M059J (cell line): ENCODE measurements at regions not wholly inside any gene's neighbourhood (a gene's known extent, or its start where the extent isn't known, plus 50 kb on each side); places are given as distances from the start of the nearest gene placed in this dataset.
A peak's percentile ranks its signal among the peaks of the same experiment; 100 is the strongest.

Experiments used
- DNase-seq: peaks from one replicate; pipeline ENCODE4 v3.0.0-alpha.2; 2012; ENCODE audit warnings: low read depth

DNA sequence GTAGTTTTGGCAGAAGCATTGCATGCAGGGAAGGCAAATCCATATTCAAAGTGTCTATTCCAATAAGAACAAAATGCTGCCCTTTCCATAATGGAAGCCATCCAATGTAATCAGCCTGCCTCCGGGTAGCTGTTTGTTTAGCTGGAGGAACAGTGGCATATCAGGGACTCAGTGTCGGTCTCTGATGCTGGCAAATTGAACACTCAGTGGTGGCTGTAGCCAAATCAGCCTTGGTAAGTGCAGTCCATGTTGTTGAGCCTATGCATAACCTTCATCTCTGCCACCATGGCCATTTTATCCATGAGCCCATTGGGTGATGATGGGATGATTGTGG is 147.8 kb upstream of the MAX start:
- DNase-seq: no peak

DNA sequence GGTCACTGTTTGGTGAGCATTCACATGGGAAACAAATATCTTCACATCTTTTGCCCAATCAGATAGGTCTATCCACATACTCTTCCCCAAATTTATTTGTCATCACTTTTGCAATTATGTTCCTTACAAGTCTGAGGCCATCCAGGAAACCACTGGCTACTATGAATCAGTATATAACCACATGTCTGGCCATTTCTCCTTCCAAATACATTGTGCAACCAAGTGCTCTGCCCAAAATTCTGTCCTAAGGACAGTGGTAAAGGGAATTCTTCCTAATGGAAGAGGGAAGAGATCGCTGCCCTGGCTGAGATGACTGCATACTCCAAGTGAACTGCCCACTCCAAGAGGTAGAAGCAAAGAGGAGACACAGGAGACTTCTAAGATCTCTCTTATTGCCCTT is 148.9 kb upstream of the MAX start:
- DNase-seq: peak; percentile 90

DNA sequence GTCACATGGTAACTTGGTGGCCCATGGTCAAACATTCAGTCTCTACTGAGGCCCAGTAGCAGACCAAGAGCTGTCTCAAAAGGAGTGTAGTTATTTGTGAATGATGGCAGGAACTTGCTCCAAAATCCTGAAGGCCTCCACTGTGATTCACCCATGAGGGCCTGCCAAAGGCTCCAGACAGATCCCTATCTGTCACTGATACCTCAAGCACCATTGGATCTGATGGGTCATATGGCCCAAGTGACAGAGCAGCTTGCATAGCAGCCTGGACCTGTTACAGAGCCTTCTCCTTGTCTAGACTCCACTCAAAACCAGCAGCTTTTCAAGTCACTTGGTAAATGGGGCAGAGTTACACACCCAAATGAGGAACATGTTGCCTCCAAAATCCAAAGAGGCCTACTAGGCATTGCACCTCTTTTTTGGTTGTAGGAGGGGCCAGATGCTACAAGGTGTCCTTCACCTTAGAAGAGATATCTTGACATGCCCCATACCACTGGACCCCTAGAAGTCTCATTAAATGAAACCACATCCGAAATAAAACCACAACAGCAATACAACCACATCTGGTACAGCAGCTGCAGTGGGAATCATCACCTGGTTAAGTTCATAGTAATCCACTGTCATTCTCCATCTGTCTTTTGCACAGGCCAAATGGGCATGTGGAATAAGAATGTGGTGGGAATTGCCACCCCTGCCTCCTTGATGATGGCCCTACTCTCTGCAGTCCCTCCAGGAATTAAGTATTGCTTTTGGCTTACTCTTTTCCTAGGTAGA is 150.4 kb upstream of the MAX start:
- peak; percentile 69 for DNase-seq

DNA sequence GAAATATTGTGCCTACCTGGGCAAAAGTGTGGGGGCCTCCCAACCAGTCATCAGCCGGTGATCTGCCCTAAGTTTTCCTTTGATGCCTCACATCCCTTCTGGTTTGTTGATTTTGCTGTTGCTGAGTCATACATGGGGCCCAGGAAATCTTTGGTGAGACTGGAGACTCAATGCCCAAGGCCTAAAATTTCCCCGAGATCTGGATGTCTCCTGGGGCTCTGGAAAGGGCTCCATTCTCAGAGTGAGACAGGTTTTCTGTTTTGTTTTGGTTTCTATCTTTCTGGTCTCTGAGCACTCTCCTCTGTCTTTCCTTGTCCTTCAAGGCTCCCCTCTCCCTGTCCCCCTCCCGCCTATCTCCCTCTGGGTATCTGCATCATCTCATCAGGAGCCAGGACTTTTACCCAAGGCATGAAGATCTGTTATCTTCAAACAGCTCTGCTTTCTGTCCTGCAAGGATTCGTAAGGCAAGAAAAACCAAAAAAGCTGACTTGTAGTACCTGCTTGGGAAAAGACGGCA is 152.8 kb upstream of the MAX start:
- peak; percentile 94 for DNase-seq

DNA sequence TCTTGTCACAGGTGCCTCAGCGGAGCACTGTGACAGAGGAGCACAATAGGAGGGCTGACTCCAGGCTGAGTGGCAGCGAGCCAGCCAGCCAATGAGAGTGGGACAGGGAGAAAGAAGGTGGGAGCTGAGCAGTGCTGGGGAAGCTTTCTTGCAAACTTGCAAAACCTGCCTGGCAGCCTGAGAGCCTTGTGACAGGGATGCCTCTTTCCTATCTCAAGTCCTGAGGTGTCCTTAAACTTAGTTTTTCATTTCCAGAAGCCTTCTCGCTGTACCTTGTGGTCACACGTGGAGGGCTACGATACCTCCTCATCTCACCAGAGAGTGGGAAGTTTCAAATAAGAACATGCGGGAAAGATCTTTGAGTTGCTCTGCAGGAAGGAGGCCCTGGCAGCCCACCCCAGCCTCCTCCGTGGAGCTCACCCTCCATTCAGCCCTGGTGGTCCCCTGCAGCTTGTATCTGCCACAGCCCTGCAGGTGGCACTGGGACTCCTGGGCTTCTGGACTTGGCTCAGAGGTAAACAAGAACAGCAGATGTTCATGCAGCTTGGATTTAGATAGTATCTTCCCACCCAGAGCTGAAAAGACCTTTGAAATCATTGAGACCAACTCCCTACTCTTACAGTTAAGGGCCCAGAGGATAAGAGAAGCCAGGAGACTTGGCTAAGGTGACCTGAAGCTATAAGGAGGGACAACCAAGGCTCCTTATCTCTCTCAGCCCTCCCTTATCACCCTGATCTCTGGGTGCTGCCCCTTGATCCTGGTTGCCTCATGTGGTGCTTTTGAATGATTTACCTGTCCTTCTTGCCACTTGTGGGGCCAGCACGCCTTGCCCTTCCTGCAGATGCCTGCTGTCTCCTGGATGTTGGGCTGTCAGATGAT is 153.5 kb upstream of the MAX start:
- DNase-seq: peak; percentile 47

DNA sequence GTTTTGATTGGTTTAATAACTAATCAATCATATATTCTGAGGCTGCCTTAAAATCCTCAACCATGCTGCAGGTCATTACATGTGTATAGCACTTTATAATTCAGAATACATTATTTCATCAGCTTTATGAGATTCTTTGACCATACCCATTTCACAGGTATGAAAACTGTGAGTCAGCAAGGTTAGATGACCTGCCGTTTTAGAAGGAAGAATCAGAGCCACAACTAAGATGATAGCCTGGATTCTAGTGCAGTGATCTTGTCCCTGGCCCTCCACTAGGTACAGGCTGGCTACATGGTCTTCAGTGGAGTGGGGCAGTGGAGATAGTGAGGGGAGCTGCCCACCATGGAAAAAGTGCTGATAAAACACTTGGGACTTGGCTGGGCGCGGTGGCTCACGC is 154.4 kb upstream of the MAX start:
- DNase-seq: no peak

DNA sequence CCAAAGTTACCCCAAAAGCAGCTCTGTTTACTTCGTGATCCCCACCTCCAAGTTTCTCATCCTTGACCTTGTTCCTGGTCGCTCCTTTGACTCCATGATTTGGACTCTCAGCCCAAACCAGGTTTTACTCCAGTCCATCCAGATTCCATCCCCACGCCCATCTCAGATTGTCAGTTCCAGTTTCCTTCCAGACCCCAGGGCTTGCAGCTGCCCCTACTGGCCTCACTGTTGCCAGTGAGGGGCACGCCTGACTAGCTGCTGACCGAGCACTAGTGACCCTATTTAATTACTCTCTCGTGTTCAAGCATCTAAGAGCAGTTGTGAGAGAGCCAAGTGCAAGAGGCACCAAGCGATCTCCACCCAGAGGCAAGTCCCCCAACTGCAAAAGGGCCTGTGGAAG is 155.1 kb upstream of the FUT8 start:
- no peak for DNase-seq

DNA sequence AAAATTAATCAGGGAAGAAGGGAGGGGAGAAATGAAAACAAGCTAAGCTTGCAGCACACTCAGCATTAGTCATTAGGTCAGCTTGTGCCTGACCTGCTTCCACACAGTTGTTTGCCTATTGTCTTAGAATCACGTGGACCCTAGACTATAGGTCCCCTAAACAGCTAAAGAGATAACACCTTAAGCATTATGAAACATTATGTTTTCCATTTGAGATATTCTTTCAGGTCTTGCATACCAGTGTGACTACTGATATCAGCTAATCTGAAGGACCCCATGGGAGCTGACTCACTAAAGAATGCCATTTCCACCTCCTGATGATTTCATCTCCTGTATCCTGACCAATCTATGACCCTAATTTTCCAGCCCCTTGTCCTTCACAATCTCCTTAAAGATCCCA is 154.1 kb upstream of the FUT8 start:
- peak; percentile 88 for DNase-seq

DNA sequence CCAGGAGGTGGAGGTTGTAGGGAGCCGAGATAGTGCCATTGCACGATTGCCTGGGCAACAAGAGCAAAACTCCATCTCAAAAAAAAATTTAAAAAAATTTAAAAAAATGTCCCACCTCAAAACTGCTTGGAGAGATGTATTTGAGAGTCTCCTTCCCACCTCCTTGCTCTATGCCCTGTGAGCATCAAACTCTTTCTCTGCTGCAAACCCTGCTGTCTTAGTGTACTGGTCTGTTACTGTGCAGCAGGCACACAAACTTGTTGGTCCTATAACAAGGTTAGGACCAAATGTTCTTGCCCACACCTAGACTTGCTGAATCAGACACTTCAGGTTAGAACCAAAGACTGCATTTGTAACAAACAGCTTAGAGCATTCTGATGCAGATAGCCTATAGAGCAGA is 153.5 kb upstream of the FUT8 start:
- peak; percentile 21 for DNase-seq

DNA sequence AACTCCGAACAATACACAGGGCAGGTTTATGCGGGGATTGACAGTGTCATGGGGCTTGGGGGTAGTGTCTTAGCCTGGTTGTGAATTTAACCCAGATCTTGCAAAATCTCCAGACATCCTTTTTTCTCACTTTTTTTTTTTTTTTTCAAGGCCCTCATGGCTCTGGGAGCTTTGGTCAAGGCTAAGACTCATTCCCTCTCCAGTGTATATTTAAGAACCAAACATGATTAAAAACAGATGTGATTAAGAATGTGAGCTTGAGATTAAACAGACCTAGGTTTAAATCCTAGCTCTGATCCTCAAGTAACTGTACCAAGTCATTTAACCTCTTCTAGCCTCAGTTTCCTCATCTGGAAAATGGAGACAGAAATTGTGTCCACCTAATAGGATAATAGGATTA is 151.7 kb upstream of the FUT8 start:
- DNase-seq: no peak

DNA sequence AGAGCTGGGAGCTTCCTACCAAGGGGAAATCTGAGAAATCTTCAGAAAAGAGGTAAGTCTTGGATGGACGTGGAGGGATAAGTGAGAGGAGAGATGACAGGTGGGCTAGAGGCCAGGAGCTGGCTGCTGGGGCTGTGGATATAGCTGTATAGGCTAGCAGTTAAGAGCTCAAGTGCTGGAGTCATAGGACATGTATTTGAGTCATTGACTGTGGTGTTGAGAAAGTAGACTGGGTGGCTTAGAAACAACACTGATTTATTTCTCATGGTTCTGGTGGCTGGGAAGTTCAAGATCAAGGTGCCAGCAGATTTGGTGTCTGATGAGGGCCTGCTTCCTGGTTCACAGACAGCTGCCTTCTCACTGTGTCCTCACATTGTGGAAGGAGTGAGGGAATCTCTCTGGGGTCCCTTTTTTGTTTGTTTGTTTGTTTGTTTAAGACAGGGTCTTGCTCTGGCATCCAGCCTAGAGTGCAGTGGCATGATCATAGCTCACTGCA is 151.1 kb upstream of the FUT8 start:
- peak; percentile 52 for DNase-seq

DNA sequence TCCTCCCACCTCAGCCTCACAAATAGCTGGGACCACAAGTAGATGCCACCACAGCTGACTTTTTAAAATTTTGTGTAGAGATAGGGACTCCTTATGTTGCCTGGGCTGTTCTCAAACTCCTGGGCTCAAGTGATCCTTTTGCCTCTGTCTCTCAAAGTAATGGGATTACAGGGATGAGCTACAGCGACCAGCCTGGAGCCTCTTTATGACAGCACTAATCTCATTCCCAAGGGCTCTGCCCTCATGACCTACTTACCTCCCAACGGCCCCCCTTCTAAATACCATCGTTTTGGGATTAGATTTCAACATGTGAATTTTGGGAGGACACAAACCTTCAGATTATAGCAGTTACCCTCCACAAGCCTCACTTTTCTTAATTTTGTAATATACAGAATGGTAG is 150.6 kb upstream of the FUT8 start:
- DNase-seq: no peak

DNA sequence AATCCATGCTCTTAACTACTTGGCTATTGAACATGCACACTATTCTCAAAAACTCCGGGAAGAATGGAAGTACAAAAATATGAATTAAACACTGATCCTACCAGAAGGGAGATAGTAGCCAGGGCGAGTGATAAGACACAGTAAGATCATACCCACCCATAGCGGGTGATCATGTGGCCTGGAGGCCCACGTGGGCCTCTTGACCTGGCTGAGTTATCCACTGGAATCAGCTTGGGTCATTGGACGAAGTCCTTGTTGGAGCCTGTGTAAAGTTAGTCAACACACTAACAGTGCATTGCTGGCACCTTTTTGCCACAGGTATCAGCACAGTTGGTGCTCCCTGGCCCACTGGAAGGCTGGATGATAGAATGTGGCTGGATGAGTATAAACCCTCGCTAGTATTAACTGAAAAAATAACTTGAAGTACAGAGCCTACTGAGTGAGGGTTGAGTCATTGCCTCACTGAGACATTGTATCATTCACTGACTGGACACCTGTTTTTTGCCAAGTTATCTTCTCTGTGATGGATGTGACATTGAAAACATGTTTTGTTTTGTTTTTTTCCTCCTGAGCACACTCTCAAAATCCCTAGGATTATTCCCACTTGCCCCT is 149.2 kb upstream of the FUT8 start:
- DNase-seq: peak; percentile 52

DNA sequence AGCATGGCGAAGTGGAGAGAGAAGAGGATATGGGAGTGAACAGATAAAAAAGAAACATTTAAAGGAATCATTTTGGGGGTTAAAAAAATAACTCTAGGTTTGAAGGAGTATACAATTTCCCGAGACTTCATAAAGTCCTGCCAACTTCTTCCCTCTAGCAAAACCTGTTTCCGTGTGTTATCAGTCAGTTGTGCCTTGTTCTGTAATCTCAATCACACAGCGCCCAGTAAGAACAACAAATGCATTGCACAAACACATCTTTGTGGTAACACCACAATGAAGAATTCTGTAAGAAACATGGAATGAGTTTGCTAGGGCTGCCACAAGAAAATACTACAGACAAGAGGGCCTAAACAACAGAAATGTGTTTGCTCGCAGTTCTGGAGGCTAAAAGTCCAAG is 144.7 kb upstream of the FUT8 start:
- DNase-seq: no peak

DNA sequence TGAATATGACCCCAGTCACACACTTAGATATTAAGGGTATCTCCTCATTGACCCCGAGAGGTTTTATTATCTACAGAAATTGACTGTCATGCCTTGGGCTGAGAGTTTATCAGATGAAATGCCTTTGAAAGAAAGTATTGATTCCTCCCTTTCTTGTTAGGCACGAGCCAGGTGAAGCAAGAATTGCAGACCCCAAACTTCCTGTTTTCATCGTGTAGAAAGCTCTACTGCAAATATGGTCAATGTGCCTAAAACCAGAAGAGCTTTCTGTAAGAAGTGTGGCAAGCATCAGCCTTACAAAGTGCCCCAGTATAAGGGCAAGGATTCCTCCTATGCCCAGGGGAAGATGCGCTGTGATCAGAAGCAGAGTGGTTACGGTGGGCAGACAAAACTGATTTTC is 143.9 kb upstream of the FUT8 start:
- DNase-seq: no peak

DNA sequence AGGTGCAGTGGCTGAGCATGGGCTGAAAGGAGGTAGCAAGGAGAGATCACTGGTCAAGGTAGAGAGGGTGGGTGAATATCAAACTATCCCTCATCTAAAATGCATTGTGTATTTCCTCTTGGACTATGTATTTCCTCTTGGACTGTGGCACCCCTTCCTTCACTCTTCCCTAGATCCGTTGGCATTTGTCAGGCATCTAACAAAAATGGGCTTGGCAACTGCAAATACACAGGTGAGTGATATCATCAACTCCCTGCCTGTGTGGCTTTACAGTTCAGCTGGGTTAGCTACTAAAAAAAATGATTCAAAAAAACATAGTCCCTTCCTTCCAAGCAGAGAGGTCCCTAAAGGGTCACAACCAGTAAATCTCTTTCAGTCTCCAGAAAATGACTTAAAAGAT is 142.8 kb upstream of the FUT8 start:
- no peak for DNase-seq

DNA sequence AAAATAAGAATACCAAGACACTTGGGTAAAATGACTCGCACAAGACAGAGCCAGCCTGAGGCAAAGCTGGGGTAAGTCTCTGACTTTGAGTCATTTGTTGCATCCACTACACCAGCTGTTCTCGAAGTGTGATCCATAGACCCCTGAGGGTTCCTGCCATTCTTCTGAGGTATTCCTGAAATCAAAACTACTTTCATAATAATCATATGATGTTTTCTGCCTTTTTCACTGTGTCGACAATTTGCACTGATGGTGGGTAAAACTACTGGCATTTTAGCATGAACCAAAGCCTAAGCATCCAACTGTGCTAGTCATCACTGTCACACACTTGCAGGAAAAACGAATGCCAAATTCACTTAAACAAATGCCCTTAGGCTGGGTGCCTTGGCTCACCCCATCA is 135.5 kb upstream of the FUT8 start:
- peak; percentile 81 for DNase-seq

DNA sequence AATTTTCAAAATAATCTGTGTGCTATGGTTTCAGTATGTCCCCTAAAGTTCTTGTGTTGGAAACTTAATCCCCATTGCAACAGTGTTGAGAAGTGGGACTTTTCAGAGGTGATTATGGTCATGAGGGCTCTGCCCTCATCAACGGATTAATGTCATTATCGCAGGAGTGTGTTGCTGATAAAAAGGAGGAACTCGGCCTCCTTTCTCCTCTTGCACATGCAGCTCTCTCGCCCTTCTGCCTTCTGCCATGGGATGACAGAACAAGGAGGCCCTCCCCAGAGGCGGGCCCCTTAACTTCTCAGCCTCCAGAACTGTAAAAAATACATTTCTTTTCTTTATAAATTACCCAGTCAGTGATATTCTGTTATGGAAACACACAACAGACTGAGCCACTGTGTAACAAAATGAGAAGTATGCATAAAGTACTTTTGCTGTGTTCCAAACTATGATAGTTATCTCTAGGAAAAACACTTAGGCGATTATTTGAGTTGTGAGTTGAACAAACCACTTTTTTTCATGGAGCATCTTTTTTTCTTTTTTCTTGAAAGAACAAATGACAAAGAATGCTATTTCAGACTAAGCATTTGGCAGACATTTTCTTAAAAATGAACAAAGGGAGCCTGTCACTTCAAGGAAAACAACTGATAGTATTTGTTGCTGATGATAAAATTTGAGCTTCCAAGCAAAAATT is 134.8 kb upstream of the FUT8 start:
- DNase-seq: no peak

DNA sequence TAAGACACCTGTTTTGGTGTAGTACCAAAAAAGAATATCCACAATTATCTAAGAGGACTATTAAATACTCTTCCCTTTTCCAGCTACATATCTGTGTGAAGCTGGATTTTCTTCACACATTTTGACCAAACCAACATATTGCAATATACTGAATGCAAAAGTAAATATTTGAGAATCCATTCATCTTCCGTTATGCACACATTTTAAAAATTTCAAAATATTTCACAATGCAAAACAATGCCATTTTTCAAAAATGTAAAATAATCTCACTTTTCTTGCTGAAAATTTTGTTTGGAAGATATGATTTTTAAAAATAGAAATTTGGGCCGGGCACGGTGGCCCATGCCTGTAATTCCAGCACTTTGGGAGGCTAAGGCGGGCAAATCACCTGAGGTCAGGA is 133.9 kb upstream of the FUT8 start:
- DNase-seq: no peak

DNA sequence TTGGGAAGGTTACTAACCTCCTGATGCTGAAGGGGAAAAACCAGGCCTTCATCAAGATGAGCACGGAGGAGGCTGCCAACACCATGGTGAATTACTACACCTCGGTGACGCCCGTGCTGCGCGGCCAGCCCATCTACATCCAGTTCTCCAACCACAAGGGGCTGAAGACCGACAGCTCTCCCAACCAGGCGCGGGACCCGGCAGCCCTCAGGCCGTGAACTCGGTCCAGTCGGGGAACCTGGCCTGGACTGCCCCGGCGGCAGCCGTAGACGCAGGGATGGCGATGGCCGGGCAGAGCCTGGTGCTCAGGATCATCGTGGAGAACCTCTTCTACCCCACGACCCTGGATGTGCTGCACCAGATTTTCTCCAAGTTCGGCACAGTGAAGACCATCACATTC is 133.0 kb upstream of the FUT8 start:
- no peak for DNase-seq

DNA sequence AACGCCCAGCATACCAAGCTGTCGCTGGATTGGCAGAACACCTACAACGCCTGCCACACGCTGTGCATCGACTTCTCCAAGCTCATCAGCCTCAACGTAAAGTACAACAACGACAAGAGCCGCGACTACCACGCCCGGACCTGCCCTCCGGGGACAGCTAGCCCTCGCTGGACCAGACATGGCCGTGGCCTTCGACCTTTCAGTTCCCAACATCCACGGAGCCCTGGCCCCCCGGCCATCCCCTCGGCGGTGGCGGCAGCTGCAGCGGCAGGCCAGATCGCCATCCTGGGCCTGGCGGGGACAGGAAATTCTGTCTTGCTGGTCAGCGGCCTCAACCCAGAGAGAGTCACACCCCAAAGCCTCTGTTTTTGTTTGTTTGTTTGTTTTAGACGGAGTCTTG is 132.6 kb upstream of the FUT8 start:
- no peak for DNase-seq

DNA sequence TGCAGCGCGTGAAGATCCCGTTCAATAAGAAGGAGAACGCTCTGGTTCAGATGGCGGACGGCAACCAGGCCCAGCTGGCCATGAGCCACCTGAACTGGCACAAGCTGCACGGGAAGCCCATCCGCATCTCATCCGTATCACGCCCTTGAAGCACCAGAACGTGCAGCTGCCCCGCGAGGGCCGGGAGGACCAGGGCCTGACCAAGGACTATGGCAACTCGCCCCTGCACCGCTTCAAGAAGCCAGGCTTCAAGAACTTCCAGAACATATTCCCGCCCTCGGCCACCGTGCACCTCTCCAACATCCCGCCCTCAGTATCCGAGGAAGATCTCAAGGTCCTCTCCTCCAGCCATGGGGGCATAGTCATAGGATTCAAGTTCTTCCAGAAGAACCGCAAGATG is 131.9 kb upstream of the FUT8 start:
- no peak for DNase-seq
